IPS DF 6.9 (cell line): ENCODE measurements at regions not wholly inside any gene's neighbourhood (a gene's known extent, or its start where the extent isn't known, plus 50 kb on each side); places are given as distances from the start of the nearest gene placed in this dataset.

ENCODE experiments used
- DNase-seq: peaks from one replicate; pipeline ENCODE4 v3.0.0-alpha.2; 2013; ENCODE audit warnings: low read depth, low spot score
- H3K27ac ChIP-seq: one replicate; pipeline ENCODE4 v1.5.1; 2013; ENCODE audit warnings: low read length, control low read depth
- H3K27me3 ChIP-seq: 2 replicates; pipeline ENCODE4 v1.6.1; 2013; ENCODE audit warnings: mild to moderate bottlenecking, low read length; ENCODE audit not compliant: control insufficient read depth, insufficient read depth
- H3K36me3 ChIP-seq: 2 replicates; pipeline ENCODE4 v1.6.1; 2013; ENCODE audit warnings: low read length; ENCODE audit not compliant: control insufficient read depth, insufficient read depth
- H3K4me1 ChIP-seq: 2 replicates; pipeline ENCODE4 v1.6.1; 2013; ENCODE audit warnings: low read length; ENCODE audit not compliant: control insufficient read depth, insufficient read depth
- H3K4me3 ChIP-seq: 2 replicates; pipeline ENCODE4 v1.5.1; 2013; ENCODE audit warnings: mild to moderate bottlenecking, low read length
- H3K9me3 ChIP-seq: 2 replicates; pipeline ENCODE4 v1.6.1; 2013; ENCODE audit warnings: low read length, inconsistent platforms; ENCODE audit not compliant: control insufficient read depth, insufficient read depth
- WGBS: extraction: QIAGEN DNeasy Blood & Tissue Kit; methylation state at CpG from one replicate; pipeline ENCODE4 v1.1.7; 2013; ENCODE audit warnings: mixed read lengths, missing lambda C conversion rate; ENCODE audit not compliant: insufficient read length, insufficient coverage; 5-methylcytosine and 5-hydroxymethylcytosine counted together

DNA sequence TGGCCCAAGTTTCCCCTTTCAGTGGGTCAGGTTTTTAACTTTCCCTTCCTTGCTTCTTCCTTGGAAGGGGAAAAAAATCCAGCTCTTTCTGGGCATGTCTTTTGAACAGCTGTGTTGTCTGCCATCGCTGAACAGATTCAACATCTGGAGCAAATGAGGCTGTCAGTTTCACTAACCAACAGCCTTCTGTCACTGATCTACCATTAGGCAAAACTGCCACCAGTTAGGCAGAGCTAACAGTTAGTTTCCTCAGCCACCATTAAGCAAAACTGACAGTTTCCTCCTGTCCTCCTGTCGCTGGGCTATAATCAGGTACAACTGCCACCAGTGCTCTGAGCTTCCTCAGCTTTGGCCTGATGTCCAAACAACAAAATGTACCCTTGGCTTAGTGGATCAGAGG lies 81.9 kb downstream of the NPTX2 start:
- H3K27me3 ChIP-seq = no peaks in the 10 kb centered on the region
- H3K9me3 ChIP-seq = no peaks in the 10 kb centered on the region
- no peak overlapping the region for H3K4me3 ChIP-seq
- WGBS = no CpG with 5 or more reads among the region's 2 CpGs
- H3K27ac ChIP-seq = no peak overlapping the region
- no peaks in the 10 kb centered on the region for H3K4me1 ChIP-seq
- DNase-seq = no peak
- H3K36me3 ChIP-seq = no peaks in the 10 kb centered on the region

DNA sequence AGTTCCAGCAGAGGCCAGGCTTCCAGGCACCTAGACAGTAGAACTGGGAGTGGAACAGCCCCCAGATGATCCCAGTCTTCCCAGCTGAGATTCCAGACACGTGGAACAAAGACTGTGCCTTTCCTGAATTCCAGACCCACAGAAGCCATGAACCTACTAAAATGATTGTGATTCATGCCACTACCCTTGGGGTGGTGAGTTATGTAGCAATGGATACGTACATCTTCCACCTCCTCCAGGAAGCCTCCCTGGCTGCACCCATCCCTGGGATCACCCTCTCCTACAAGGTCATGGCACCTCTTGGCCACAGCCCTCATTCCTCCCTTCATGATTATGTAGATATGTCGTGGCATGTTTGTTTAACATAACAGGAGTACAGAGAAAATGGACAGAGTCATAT lies 83.4 kb downstream of the NPTX2 start:
- no peaks in the 10 kb centered on the region for H3K27me3 ChIP-seq
- H3K36me3 ChIP-seq = no peaks in the 10 kb centered on the region
- no peak overlapping the region for H3K27ac ChIP-seq
- no peaks in the 10 kb centered on the region for H3K4me1 ChIP-seq
- DNase-seq = no peak
- WGBS = no CpG with 5 or more reads among the region's 3 CpGs
- no peaks in the 10 kb centered on the region for H3K9me3 ChIP-seq
- H3K4me3 ChIP-seq = no peak overlapping the region

DNA sequence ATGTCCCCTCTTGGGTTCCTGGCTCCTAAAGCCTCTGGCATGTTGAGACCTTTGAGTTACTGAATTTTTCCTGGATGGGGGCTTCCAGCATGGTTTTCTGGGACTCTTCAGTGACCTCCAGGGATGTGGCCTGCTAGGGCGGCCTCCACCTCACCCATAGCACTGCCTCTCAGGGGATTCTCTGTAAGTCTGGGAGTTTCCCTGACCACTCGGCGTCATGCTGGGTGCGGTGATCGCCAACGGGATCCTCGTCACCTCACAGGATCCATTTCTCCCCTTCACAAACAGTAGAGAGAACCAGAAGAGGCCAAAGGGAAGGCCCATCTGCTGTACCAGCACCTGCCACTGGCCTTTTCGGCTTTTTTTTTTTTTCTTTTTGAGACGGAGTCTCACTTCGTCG lies 84.3 kb downstream of the NPTX2 start:
- Histone ChIP-seq H3K27ac (no peak overlapping the region), H3K27me3 (no peaks in the 10 kb centered on the region), H3K36me3 (no peaks in the 10 kb centered on the region), H3K9me3 (no peaks in the 10 kb centered on the region), H3K4me3 (no peak overlapping the region), H3K4me1 (no peaks in the 10 kb centered on the region)
- no CpG with 5 or more reads among the region's 11 CpGs for WGBS
- DNase-seq = no peak

DNA sequence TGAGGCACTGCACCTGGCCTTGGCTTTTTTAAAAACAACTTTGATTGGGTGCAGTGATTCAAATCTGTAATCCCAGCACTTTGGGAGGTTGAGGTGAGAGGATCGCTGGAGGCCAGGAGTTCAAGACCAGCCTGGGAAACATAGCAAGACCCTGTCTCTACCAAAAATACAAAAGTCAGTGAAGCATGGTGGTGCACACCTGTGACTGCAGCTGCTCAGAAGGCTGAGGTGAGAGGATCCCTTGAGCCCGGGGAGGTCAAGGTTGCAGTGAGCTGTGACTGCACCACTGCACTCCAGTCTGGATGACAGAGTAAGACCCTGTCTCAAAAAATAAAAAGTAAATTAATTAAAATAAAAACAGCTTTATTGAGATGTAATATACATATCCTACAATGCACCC lies 84.9 kb downstream of the NPTX2 start:
- WGBS = no CpG with 5 or more reads among the region's 2 CpGs
- Histone ChIP-seq H3K4me1 (no peaks in the 10 kb centered on the region), H3K4me3 (no peak overlapping the region), H3K27ac (no peak overlapping the region), H3K36me3 (no peaks in the 10 kb centered on the region), H3K27me3 (no peaks in the 10 kb centered on the region), H3K9me3 (no peaks in the 10 kb centered on the region)
- DNase-seq = no peak

GRCh38 chr7:98703916-98704315 lies 86.8 kb downstream of the NPTX2 start:
- no peak overlapping the region for H3K4me3 ChIP-seq
- no peak overlapping the region for H3K27ac ChIP-seq
- no CpG with 5 or more reads among the region's 10 CpGs for WGBS
- no peaks in the 10 kb centered on the region for H3K4me1 ChIP-seq
- H3K36me3 ChIP-seq = no peaks in the 10 kb centered on the region
- H3K27me3 ChIP-seq = no peaks in the 10 kb centered on the region
- no peak for DNase-seq
- H3K9me3 ChIP-seq = no peaks in the 10 kb centered on the region

GRCh38 chr7:98705626-98706025 lies 88.5 kb downstream of the NPTX2 start:
- no peaks in the 10 kb centered on the region for H3K27me3 ChIP-seq
- H3K9me3 ChIP-seq = no peaks in the 10 kb centered on the region
- no peaks in the 10 kb centered on the region for H3K4me1 ChIP-seq
- no peak overlapping the region for H3K27ac ChIP-seq
- H3K36me3 ChIP-seq = no peaks in the 10 kb centered on the region
- no peak overlapping the region for H3K4me3 ChIP-seq
- no CpG with 5 or more reads among the region's 14 CpGs for WGBS
- DNase-seq = no peak

GRCh38 chr7:98707076-98707475 lies 90.0 kb downstream of the NPTX2 start:
- no peak for DNase-seq
- no CpG with 5 or more reads among the region's 4 CpGs for WGBS
- no peaks in the 10 kb centered on the region for H3K9me3 ChIP-seq
- H3K4me3 ChIP-seq = no peak overlapping the region
- H3K36me3 ChIP-seq = no peaks in the 10 kb centered on the region
- no peak overlapping the region for H3K27ac ChIP-seq
- no peaks in the 10 kb centered on the region for H3K4me1 ChIP-seq
- H3K27me3 ChIP-seq = no peaks in the 10 kb centered on the region

- H3K4me1 ChIP-seq = no peaks in the 10 kb centered on the region
- DNase-seq = no peak
- no peak overlapping the region for H3K4me3 ChIP-seq
- no CpG with 5 or more reads among the region's 10 CpGs for WGBS
- no peaks in the 10 kb centered on the region for H3K36me3 ChIP-seq
- no peak overlapping the region for H3K27ac ChIP-seq
- H3K9me3 ChIP-seq = no peaks in the 10 kb centered on the region
- H3K27me3 ChIP-seq = no peaks in the 10 kb centered on the region
Measured at GRCh38 chr7:98711945-98712344, 94.9 kb downstream of the NPTX2 start.

- DNase-seq = no peak
- Histone ChIP-seq H3K9me3 (no peaks in the 10 kb centered on the region), H3K27me3 (no peaks in the 10 kb centered on the region), H3K4me1 (no peaks in the 10 kb centered on the region), H3K27ac (no peak overlapping the region), H3K4me3 (no peak overlapping the region), H3K36me3 (no peaks in the 10 kb centered on the region)
- WGBS = no CpG with 5 or more reads among the region's 6 CpGs
Measured at GRCh38 chr7:98713165-98713810, 96.2 kb downstream of the NPTX2 start.

DNA sequence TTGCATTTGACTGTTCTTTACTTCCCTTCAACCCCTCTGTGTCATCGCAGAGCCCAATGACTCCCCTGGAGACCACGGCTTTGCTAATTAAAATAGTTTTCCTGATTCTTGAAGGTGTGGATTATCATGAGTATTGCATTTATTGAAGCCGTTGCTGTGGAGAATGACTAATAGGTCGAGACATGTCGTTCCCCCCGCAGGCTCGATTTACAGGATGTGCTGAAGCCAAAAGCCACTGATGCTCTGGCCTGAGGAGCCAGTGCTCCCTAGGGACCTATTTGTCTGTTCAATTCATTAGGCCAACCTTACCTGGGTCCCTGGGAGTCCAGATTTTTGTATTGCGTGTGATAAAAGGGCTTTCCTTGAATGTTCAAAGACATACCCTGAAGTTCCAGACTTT lies 102.3 kb downstream of the NPTX2 start:
- H3K4me1 ChIP-seq = no peaks in the 10 kb centered on the region
- no CpG with 5 or more reads among the region's 8 CpGs for WGBS

GRCh38 chr7:98722402-98722801 lies 105.3 kb downstream of the NPTX2 start:
- H3K4me3 ChIP-seq = no peak overlapping the region
- no peaks in the 10 kb centered on the region for H3K36me3 ChIP-seq
- no peak for DNase-seq
- WGBS = no CpG with 5 or more reads among the region's 4 CpGs
- H3K9me3 ChIP-seq = no peaks in the 10 kb centered on the region
- H3K27ac ChIP-seq = no peak overlapping the region
- no peaks in the 10 kb centered on the region for H3K4me1 ChIP-seq
- no peaks in the 10 kb centered on the region for H3K27me3 ChIP-seq

More for the DNA sequence above, 102.3 kb downstream of the NPTX2 start:
- Histone ChIP-seq H3K4me3 (no peak overlapping the region), H3K9me3 (no peaks in the 10 kb centered on the region), H3K27me3 (no peaks in the 10 kb centered on the region), H3K36me3 (no peaks in the 10 kb centered on the region), H3K27ac (no peak overlapping the region)
- DNase-seq = no peak
